Fibroblast of villous mesenchyme (primary cell): ENCODE measurements at regions not wholly inside any gene's neighbourhood (a gene's known extent, or its start where the extent isn't known, plus 50 kb on each side); places are given as distances from the start of the nearest gene placed in this dataset.

Experiments used
- DNase-seq: peaks from one replicate; pipeline ENCODE4 v3.0.0-alpha.2; 2010; ENCODE audit warnings: low read depth
- H3K4me3 ChIP-seq: 2 replicates; pipeline ENCODE4 v1.5.1; 2011; ENCODE audit warnings: low read depth, mild to moderate bottlenecking, low read length
- CTCF ChIP-seq: IDR thresholded peaks from 2 replicates; pipeline ENCODE4 v1.5.1; 2012; ENCODE audit warnings: low read depth, mild to moderate bottlenecking, low read length; ENCODE audit not compliant: insufficient read depth

GRCh38 chr16:86998196-86999001 lies 318.8 kb downstream of the C16orf95 start:
- no peak overlapping the region for H3K4me3 ChIP-seq
- TF ChIP-seq CTCF = no peak
- DNase-seq = no peak

- TF ChIP-seq CTCF = no peak
- H3K4me3 ChIP-seq = no peak overlapping the region
- no peak for DNase-seq
These were observed 317.2 kb downstream of the C16orf95 start for GRCh38 chr16:87000001-87000400.

GRCh38 chr16:87002717-87003413 lies 314.3 kb downstream of the C16orf95 start:
- H3K4me3 ChIP-seq = no peak overlapping the region
- no peak for TF ChIP-seq CTCF
- DNase-seq = peak; percentile 17

GRCh38 chr16:87003414-87003755 lies 313.8 kb downstream of the C16orf95 start:
- H3K4me3 ChIP-seq = no peak overlapping the region
- DNase-seq = no peak
- no peak for TF ChIP-seq CTCF

GRCh38 chr16:87006021-87006420 lies 311.2 kb downstream of the C16orf95 start:
- no peak for DNase-seq
- H3K4me3 ChIP-seq = no peak overlapping the region
- TF ChIP-seq CTCF = no peak

GRCh38 chr16:87006789-87007745 lies 310.1 kb downstream of the C16orf95 start:
- no peak overlapping the region for H3K4me3 ChIP-seq
- no peak for TF ChIP-seq CTCF
- DNase-seq = no peak
